Astrocyte (in vitro differentiated cells and primary cell): ENCODE measurements at regions not wholly inside any gene's neighbourhood (a gene's known extent, or its start where the extent isn't known, plus 50 kb on each side); places are given as distances from the start of the nearest gene placed in this dataset.

Experiments used
- DNase-seq: peaks from one replicate; pipeline ENCODE4 v3.0.0-alpha.2; 2010; ENCODE audit warnings: low read depth
- FAIRE-seq: peaks from 2 replicates; lab custom pipeline; 2011; peaks lifted over from hg19 to GRCh38; lab: Jason Lieb, UNC
- H2AFZ ChIP-seq: 2 replicates; pipeline ENCODE4 v1.6.0; 2012; ENCODE audit warnings: low read depth, low read length, inconsistent platforms
- H3K27ac ChIP-seq: 2 replicates; pipeline ENCODE4 v1.5.1; 2011; ENCODE audit warnings: low read depth, low read length, inconsistent platforms
- H3K27me3 ChIP-seq: 2 replicates; pipeline ENCODE4 v1.6.0; 2011; ENCODE audit warnings: low read length, inconsistent platforms; ENCODE audit not compliant: insufficient read depth
- H3K36me3 ChIP-seq: 2 replicates; pipeline ENCODE4 v1.5.1; 2011; ENCODE audit warnings: low read length, inconsistent platforms; ENCODE audit not compliant: insufficient read depth
- H3K4me1 ChIP-seq: 2 replicates; pipeline ENCODE4 v1.5.1; 2011; ENCODE audit warnings: low read length, inconsistent platforms; ENCODE audit not compliant: insufficient read depth
- H3K4me2 ChIP-seq: 2 replicates; pipeline ENCODE4 v1.6.0; 2012; ENCODE audit warnings: low read length, inconsistent platforms
- H3K4me3 ChIP-seq: 2 replicates; pipeline ENCODE4 v1.5.1; 2011; ENCODE audit warnings: low read depth, mild to moderate bottlenecking, low read length, inconsistent platforms; ENCODE audit not compliant: insufficient read depth
- H3K79me2 ChIP-seq: 2 replicates; pipeline ENCODE4 v1.6.0; 2012; ENCODE audit warnings: mild to moderate bottlenecking, low read length, inconsistent platforms; ENCODE audit not compliant: insufficient read depth
- H3K9ac ChIP-seq: 2 replicates; pipeline ENCODE4 v1.6.0; 2012; ENCODE audit warnings: mild to moderate bottlenecking, low read length, inconsistent platforms
- H3K9me3 ChIP-seq: 2 replicates; pipeline ENCODE4 v1.5.1; 2012; ENCODE audit warnings: low read depth, mild to moderate bottlenecking, low read length, inconsistent platforms; ENCODE audit not compliant: insufficient read depth
- H4K20me1 ChIP-seq: 2 replicates; pipeline ENCODE4 v1.6.0; 2012; ENCODE audit warnings: low read length, inconsistent platforms; ENCODE audit not compliant: insufficient read depth
- H3K27ac Mint-ChIP-seq: one replicate; pipeline ENCODE4 v1.8.0; 2021; ENCODE audit warnings: mild to moderate bottlenecking, mixed read lengths; ENCODE audit not compliant: unreplicated experiment
- H3K27me3 Mint-ChIP-seq: one replicate; pipeline ENCODE4 v1.8.0; 2021; ENCODE audit warnings: low read depth, mixed read lengths; ENCODE audit not compliant: unreplicated experiment
- H3K36me3 Mint-ChIP-seq: one replicate; pipeline ENCODE4 v1.8.0; 2021; ENCODE audit warnings: low read depth, mixed read lengths; ENCODE audit not compliant: unreplicated experiment
- H3K4me1 Mint-ChIP-seq: one replicate; pipeline ENCODE4 v1.8.0; 2021; ENCODE audit warnings: low read depth, mixed read lengths; ENCODE audit not compliant: unreplicated experiment
- H3K4me3 Mint-ChIP-seq: one replicate; pipeline ENCODE4 v1.8.0; 2021; ENCODE audit warnings: mild to moderate bottlenecking, moderate library complexity, mixed read lengths; ENCODE audit not compliant: unreplicated experiment
- H3K9me3 Mint-ChIP-seq: one replicate; pipeline ENCODE4 v1.8.0; 2021; ENCODE audit warnings: mild to moderate bottlenecking, mixed read lengths; ENCODE audit not compliant: unreplicated experiment
- EZH2 ChIP-seq: IDR thresholded peaks from 2 replicates; pipeline ENCODE4 v1.6.1; 2012; ENCODE audit warnings: mild to moderate bottlenecking, low read length, inconsistent platforms; ENCODE audit not compliant: insufficient read depth
- TF ChIP-seq, protein P1 (sequence below): IDR thresholded peaks from 2 replicates; pipeline ENCODE4 v1.5.1; 2011; ENCODE audit warnings: low read depth, mild to moderate bottlenecking, inconsistent platforms, low read length, moderate library complexity; ENCODE audit not compliant: insufficient read depth

DNA sequence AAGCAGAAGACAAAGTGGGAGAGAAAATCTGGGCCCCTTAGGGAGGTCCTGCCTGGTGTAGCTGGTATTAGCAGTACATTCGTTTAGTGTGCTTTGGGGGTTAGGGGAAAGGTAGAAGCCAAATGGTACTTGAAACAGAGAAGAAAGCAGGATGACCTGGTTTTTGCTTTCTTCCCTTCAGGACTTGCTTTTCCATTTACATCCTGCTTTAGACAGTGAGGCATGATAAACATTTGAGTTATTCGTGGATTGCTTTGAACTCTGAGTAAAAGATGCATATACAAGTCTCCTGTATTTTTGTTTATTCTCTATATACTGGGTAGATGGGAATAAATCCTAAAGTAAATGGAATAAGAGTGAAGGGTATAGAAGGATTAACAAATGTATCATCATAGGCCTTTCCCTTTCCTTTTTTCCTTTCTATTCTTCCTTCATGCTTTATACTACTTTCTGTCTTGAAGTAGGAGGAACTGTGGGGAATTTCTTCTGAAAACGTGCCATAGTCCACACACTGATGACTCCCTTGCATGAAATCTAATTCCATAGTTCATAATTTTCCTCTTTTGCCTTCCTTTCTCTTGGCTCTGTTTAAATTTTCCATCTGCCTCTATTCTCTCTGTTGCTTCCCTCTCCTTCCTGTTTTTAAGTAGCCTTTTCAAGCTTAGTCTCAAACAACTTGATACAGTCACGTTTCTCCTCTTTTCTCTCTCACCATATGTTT, 139.5 kb upstream of the RBMS3 start:
- no peaks in the 10 kb centered on the region for H4K20me1 ChIP-seq
- H2AFZ ChIP-seq, result no peak overlapping the region

DNA sequence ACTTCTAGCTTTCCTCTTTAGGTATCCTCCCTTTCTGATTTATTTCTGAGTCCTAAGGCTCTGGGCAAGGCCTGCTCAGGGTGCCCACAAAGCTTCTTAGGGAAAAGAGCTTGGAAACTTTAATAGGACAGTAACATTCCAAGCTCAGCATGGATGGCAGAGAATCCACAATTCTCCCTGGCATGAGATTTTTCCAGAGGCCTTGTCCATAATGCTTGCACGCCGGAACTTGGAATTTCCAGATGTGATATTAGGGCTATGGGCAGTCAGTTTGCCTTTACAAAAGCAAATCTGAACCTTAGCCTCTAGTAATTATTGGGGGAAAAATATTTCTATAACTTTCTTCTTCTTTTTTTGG, 139.0 kb upstream of the RBMS3 start:
- H3K4me1 Mint-ChIP-seq, result peaks cover 13% of the 10 kb centered on the region
- Histone ChIP-seq H3K36me3 (no peaks in the 10 kb centered on the region), H3K9me3 (no peaks in the 10 kb centered on the region), H4K20me1 (no peaks in the 10 kb centered on the region), H3K4me2 (no peak overlapping the region), H3K27me3 (no peaks in the 10 kb centered on the region), H3K4me3 (no peak overlapping the region), H3K27ac (no peak overlapping the region), H2AFZ (no peak overlapping the region), H3K4me1 (peaks cover 4% of the 10 kb centered on the region), H3K79me2 (no peaks in the 10 kb centered on the region), H3K9ac (no peak overlapping the region)
- no peaks in the 10 kb centered on the region for H3K36me3 Mint-ChIP-seq
- H3K9me3 Mint-ChIP-seq, result no peaks in the 10 kb centered on the region
- DNase-seq (no peak), FAIRE-seq (no peak)
- no peak overlapping the region for H3K4me3 Mint-ChIP-seq
- H3K27me3 Mint-ChIP-seq, result no peaks in the 10 kb centered on the region
- TF ChIP-seq, protein P1, sequence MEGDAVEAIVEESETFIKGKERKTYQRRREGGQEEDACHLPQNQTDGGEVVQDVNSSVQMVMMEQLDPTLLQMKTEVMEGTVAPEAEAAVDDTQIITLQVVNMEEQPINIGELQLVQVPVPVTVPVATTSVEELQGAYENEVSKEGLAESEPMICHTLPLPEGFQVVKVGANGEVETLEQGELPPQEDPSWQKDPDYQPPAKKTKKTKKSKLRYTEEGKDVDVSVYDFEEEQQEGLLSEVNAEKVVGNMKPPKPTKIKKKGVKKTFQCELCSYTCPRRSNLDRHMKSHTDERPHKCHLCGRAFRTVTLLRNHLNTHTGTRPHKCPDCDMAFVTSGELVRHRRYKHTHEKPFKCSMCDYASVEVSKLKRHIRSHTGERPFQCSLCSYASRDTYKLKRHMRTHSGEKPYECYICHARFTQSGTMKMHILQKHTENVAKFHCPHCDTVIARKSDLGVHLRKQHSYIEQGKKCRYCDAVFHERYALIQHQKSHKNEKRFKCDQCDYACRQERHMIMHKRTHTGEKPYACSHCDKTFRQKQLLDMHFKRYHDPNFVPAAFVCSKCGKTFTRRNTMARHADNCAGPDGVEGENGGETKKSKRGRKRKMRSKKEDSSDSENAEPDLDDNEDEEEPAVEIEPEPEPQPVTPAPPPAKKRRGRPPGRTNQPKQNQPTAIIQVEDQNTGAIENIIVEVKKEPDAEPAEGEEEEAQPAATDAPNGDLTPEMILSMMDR, result no peak
- no peak for TF ChIP-seq EZH2
- no peak overlapping the region for H3K27ac Mint-ChIP-seq

More for the DNA sequence above, 139.5 kb upstream of the RBMS3 start:
- Histone ChIP-seq H3K9me3 (no peaks in the 10 kb centered on the region), H3K79me2 (no peaks in the 10 kb centered on the region), H3K4me1 (peaks cover 4% of the 10 kb centered on the region), H3K36me3 (no peaks in the 10 kb centered on the region), H3K9ac (no peak overlapping the region), H3K27me3 (no peaks in the 10 kb centered on the region), H3K27ac (no peak overlapping the region), H3K4me3 (no peak overlapping the region), H3K4me2 (no peak overlapping the region)
- Mint-ChIP-seq H3K27me3 (no peaks in the 10 kb centered on the region), H3K9me3 (no peaks in the 10 kb centered on the region), H3K36me3 (no peaks in the 10 kb centered on the region), H3K27ac (no peak overlapping the region), H3K4me1 (peaks cover 13% of the 10 kb centered on the region), H3K4me3 (no peak overlapping the region)
- DNase-seq (no peak), FAIRE-seq (no peak)
- no peak for TF ChIP-seq EZH2

DNA sequence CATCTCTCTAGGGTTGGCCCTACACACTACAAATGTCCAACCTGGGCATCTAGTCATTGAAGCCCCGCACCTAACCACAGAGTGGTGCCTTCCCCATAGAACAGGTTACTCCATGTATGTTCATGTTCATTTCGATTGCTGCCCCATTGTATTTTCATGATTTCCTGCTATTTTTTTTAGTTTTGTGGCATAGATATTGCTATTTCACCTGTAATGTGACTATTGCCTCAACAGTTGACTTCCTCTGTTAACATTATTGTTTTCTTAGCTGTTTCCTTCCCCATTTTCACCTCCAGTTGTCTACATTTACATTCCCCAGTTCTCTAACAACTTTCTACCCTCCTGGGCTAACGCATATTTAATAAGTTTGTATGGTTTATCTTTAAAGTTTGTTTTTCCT, 137.7 kb upstream of the RBMS3 start:
- H3K4me1 ChIP-seq, result peaks cover 4% of the 10 kb centered on the region
- no peaks in the 10 kb centered on the region for H3K9me3 ChIP-seq
- Mint-ChIP-seq H3K9me3 (no peaks in the 10 kb centered on the region), H3K4me1 (peaks cover 13% of the 10 kb centered on the region), H3K27ac (no peak overlapping the region), H3K36me3 (no peaks in the 10 kb centered on the region), H3K4me3 (no peak overlapping the region), H3K27me3 (no peaks in the 10 kb centered on the region)
- H3K9ac ChIP-seq, result no peak overlapping the region
- no peaks in the 10 kb centered on the region for H4K20me1 ChIP-seq
- TF ChIP-seq EZH2, result no peak
- TF ChIP-seq, protein P1, result no peak
- H3K27ac ChIP-seq, result no peak overlapping the region
- H3K4me3 ChIP-seq, result no peak overlapping the region
- H3K36me3 ChIP-seq, result no peaks in the 10 kb centered on the region
- no peak overlapping the region for H3K4me2 ChIP-seq
- H2AFZ ChIP-seq, result no peak overlapping the region
- FAIRE-seq (no peak), DNase-seq (no peak)
- H3K79me2 ChIP-seq, result no peaks in the 10 kb centered on the region
- H3K27me3 ChIP-seq, result no peaks in the 10 kb centered on the region
